Lower leg skin (tissue), 4 donors: ENCODE measurements at regions not wholly inside any gene's neighbourhood (a gene's known extent, or its start where the extent isn't known, plus 50 kb on each side); places are given as distances from the start of the nearest gene placed in this dataset.

Source experiments
- DNase-seq, 2 donors: peaks; one replicate each; pipeline ENCODE4 v3.0.0-alpha.2; 2019; ENCODE audit warnings: low spot score in 2 of 2
- H3K4me3 ChIP-seq: fragments of 200-600 bp; sonication (generic); 2 replicates; pipeline ENCODE4 v1.5.1; 2017; ENCODE audit warnings: mild to moderate bottlenecking, low read depth; ENCODE audit not compliant: poor library complexity, severe bottlenecking
- POLR2A ChIP-seq, 2 donors: fragments of 450-650 bp; IDR thresholded peaks; one replicate each; pipeline ENCODE4 v1.6.1; 2016 to 2017; ENCODE audit warnings: antibody characterized with exemption in 2 of 2, mild to moderate bottlenecking in 1 of 2, moderate library complexity in 1 of 2
- WGBS, 2 donors: methylation state at CpG; one replicate each; pipeline ENCODE4 v1.1.5; 2018; 5-methylcytosine and 5-hydroxymethylcytosine counted together
- intact Hi-C: fragments of 100-400 bp; cut with DNase I; formaldehyde crosslinking; loops from one replicate; pipeline ENCODE4 v1.15.0; 2023; ENCODE audit warnings: low total_unique reads
- TF ChIP-seq, protein P1 (sequence below), 3 donors: fragments of 450-650 bp; IDR thresholded peaks; one replicate each; pipeline ENCODE4 v1.5.1; 2016; ENCODE audit warnings: antibody characterized with exemption in 3 of 3, mild to moderate bottlenecking in 3 of 3, moderate library complexity in 2 of 3

DNA sequence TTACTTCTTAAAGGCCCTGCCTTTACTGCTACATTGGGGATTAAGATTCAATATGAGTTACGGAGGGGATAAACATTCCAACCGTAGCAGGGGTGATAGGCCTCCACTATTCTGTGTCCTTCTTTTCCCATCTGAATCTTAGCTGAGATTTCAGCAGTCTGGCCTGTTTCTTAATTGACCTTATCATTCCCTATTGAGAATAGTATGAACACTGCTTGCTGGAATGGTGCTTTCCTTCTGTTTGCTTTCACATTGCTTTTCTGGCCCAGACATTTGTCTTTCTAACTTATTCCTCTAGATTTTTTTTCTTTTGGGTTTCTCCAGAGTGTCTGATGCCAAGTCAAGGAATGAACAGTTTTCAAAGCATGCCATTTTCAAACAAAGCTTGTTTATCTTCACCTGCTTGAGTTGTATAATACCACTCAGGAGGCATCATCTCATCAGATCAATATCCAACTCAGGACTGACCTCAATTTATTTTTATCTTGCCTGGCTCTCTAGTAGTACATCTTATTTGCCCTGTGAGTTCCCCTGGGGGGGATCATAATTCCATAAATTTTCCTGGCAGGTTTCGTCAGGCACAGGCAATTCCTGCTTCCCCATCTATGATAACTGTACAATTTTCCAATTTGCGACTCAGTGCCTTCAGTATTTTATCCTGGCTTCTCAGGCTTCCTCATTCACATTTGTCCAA, 161.1 kb upstream of the STT3B start:
- intact Hi-C loops: no loop called here
- WGBS, 2 donors: 67 to 92% methylated on average over 4 of the region's 4 CpGs
- no peak for TF ChIP-seq POLR2A (IDR thresholded peaks at IDR 0.05)
- TF ChIP-seq, protein P1, sequence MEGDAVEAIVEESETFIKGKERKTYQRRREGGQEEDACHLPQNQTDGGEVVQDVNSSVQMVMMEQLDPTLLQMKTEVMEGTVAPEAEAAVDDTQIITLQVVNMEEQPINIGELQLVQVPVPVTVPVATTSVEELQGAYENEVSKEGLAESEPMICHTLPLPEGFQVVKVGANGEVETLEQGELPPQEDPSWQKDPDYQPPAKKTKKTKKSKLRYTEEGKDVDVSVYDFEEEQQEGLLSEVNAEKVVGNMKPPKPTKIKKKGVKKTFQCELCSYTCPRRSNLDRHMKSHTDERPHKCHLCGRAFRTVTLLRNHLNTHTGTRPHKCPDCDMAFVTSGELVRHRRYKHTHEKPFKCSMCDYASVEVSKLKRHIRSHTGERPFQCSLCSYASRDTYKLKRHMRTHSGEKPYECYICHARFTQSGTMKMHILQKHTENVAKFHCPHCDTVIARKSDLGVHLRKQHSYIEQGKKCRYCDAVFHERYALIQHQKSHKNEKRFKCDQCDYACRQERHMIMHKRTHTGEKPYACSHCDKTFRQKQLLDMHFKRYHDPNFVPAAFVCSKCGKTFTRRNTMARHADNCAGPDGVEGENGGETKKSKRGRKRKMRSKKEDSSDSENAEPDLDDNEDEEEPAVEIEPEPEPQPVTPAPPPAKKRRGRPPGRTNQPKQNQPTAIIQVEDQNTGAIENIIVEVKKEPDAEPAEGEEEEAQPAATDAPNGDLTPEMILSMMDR (IDR thresholded peaks at IDR 0.05): no peak
- DNase-seq: no peak
- no peak overlapping the region for H3K4me3 ChIP-seq

DNA sequence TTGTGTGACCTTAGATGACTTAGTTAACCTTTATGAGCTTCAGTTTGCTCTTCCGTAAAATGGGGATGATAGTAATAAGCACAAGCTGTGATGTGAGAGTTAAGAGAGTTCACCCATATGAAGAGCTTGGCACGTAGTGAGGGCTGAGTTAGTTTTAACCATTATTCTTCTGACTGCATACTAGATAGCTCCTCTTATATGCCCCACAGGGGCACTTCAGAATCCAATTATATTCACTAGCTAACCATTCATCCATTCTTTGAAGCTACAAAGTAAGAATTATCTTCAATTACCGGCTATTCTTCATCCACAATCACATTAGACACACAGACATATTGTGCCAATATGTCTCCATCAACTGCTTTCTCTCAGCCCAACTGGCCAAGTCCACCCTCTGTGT, 159.0 kb upstream of the STT3B start:
- TF ChIP-seq POLR2A (IDR thresholded peaks at IDR 0.05): no peak
- TF ChIP-seq, protein P1 (IDR thresholded peaks at IDR 0.05): no peak
- 82 to 91% methylated on average over 3 of the region's 3 CpGs for WGBS, 2 donors
- no peak for DNase-seq
- intact Hi-C loops: no loop called here
- H3K4me3 ChIP-seq: no peak overlapping the region

DNA sequence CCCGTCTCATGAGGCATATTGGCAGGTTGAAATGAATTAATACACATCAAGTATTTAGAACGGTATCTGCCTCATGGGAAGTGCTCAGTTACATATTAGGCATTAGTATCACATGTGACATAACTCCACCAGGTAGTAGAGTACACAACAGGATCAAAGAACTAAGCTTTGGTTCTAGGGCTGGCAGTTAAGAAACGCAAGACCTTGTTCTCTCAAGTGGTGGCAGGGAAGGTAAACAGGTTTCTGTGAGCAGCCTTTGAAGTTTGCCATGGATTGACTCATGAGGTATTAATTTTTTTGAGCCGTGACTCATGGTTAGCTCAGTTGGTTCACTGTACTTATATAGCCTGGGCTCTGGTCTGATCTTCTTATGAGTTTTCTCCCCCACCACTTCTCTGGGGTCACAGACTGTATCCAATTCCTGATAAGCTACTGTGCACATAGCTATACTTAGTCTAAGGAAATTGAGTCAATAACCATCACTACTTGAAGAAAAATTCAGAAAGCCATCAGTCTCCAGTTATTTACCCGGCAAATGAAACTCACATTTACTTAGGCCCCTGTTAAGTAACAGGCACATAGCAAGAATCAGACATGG, 155.6 kb upstream of the STT3B start:
- intact Hi-C loops: no loop called here
- H3K4me3 ChIP-seq: no peak overlapping the region
- DNase-seq: peak in 1 of 2 donors; percentile 17
- WGBS, 2 donors: 60 to 63% methylated on average over 5 of the region's 5 CpGs
- TF ChIP-seq, protein P1 (IDR thresholded peaks at IDR 0.05): no peak
- TF ChIP-seq POLR2A (IDR thresholded peaks at IDR 0.05): no peak

DNA sequence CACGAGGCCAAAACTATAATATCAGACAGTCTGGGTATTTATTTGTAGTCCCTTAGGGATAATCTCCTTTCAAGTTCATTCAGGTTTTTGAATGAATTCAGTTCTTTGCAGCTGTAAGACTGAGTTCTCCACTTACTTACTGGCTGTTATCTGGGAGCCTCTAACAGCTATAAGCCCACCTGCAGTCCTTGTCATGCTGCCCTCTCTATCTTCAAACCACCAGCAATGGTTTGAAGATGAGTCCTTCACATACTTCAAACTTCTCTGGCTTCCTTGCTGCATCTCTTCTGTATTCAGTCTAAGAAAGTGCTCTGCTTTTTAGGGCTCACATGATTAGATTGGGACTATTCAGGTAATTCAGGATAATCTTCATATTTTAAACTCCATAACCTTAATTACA, 154.5 kb upstream of the STT3B start:
- intact Hi-C loops: no loop called here
- DNase-seq: no peak
- 54 to 70% methylated on average over 1 of the region's 1 CpG for WGBS, 2 donors
- no peak overlapping the region for H3K4me3 ChIP-seq
- TF ChIP-seq, protein P1 (IDR thresholded peaks at IDR 0.05): no peak
- no peak for TF ChIP-seq POLR2A (IDR thresholded peaks at IDR 0.05)

DNA sequence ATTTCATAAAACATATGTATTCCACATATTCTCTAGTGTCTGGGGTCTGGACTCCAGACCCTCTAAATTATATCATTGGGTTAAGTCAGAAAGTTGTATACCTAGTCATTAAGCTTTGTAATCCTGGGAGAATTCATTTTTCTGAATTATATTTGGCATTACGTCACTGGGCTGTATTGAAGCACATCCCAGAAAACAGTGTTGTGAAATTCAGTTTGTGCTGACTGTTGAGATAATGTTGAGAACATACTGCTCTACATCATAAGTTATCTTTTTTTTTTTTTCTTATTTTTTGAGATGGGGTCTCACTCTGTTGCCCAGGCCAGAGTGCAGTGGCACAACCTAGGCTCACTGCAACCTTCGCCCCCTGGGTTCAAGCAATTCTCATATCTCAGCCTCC, 153.1 kb upstream of the STT3B start:
- TF ChIP-seq, protein P1 (IDR thresholded peaks at IDR 0.05): no peak
- no peak for TF ChIP-seq POLR2A (IDR thresholded peaks at IDR 0.05)
- no peak for DNase-seq
- no peak overlapping the region for H3K4me3 ChIP-seq
- 86 to 91% methylated on average over 2 of the region's 2 CpGs for WGBS, 2 donors
- intact Hi-C loops: no loop called here
